HepG2 (cell line): ENCODE measurements at regions not wholly inside any gene's neighbourhood (a gene's known extent, or its start where the extent isn't known, plus 50 kb on each side); places are given as distances from the start of the nearest gene placed in this dataset.
A peak's percentile ranks its signal among the peaks of the same experiment; 100 is the strongest.
"Not testable (repeated sequence)": the region's sequence is repeated elsewhere in the genome, so short reads cannot be mapped to it uniquely, and the experiment has no call there.

Experiments
- ATAC-seq: fragments of 200-7000 bp; cut with Tn5 transposase; 3 replicates; pipeline ENCODE4 v1.9.1; 2020; ENCODE audit warnings: mild to moderate bottlenecking, moderate library complexity
- BruUV-seq: library from RNA; stranded (reverse); fragments of 400-500 nt; replicated peaks from 2 replicates; lab custom pipeline; 2021; lab: Mats Ljungman, UMichigan
- CTCF ChIA-PET: fragments of 300-600 bp; formaldehyde crosslinking; extraction: SDS; loops from one replicate; lab custom pipeline; 2021; ENCODE audit warnings: low total read pairs, inconsistent platforms, low intra/inter-chr PET ratio; lab: Yijun Ruan, JAX
- POLR2A ChIA-PET: fragments of 350-600 bp; sonication (Branson Sonifier 250); formaldehyde crosslinking; loops from one replicate; lab custom pipeline; 2020; ENCODE audit warnings: antibody characterized with exemption, inconsistent platforms; lab: Yijun Ruan, JAX
- DNase-seq: peaks from one replicate; pipeline ENCODE4 v3.0.0-alpha.2; 2015; ENCODE audit warnings: low spot score
- FAIRE-seq: peaks from 3 replicates; lab custom pipeline; 2011; peaks lifted over from hg19 to GRCh38; lab: Jason Lieb, UNC
- H2AFZ ChIP-seq: one replicate; pipeline ENCODE4 v1.6.1; 2011; ENCODE audit warnings: low read length, inconsistent platforms
- H3K27ac ChIP-seq: fragments of 300-600 bp; 3 replicates; pipeline ENCODE4 v1.8.0; 2011; ENCODE audit warnings: mixed run types, mild to moderate bottlenecking, mixed read lengths, low read length, inconsistent platforms; ENCODE audit not compliant: insufficient read depth; ENCODE audit errors: extremely low read length
- H3K27me3 ChIP-seq, 2 experiments: fragments of 200-600 bp in 1 of 2; 2 replicates in 1 of 2; 3 replicates in 1 of 2; pipeline versions ENCODE4 v1.6.0 to v1.8.0; 2011; ENCODE audit warnings: low read length in 2 of 2, mild to moderate bottlenecking in 2 of 2, moderate library complexity in 2 of 2, inconsistent platforms in 1 of 2; ENCODE audit not compliant: insufficient read depth in 2 of 2, control insufficient read depth in 1 of 2
- H3K36me3 ChIP-seq, 2 experiments: fragments of 200-600 bp in 1 of 2; replicated peaks in 1 of 2; 2 replicates in 1 of 2; 3 replicates in 1 of 2; pipeline versions ENCODE4 v1.5.1 to v1.8.0; 2011; ENCODE audit warnings: low read length in 2 of 2, inconsistent platforms in 1 of 2; ENCODE audit not compliant: insufficient read depth in 2 of 2, control insufficient read depth in 1 of 2
- H3K4me1 ChIP-seq: 2 replicates; pipeline ENCODE4 v1.5.1; 2012; ENCODE audit warnings: low read length, inconsistent platforms; ENCODE audit not compliant: insufficient read depth
- H3K4me2 ChIP-seq: 2 replicates; pipeline ENCODE4 v1.6.0; 2011; ENCODE audit warnings: low read depth, low read length, inconsistent platforms
- H3K4me3 ChIP-seq, 3 experiments: fragments of 200-600 bp in 1 of 3; sonication (generic), shearing (Covaris generic) in 1 of 3; replicated peaks in 1 of 3; 2 replicates each; pipeline ENCODE4 v1.5.1; 2011 to 2016; ENCODE audit warnings: low read length in 3 of 3, inconsistent platforms in 2 of 3, low read depth in 2 of 3, mild to moderate bottlenecking in 2 of 3, control low read depth in 1 of 3, mixed read lengths in 1 of 3; ENCODE audit not compliant: insufficient read depth in 1 of 3
- H3K79me2 ChIP-seq: one replicate; pipeline ENCODE4 v1.6.1; 2011; ENCODE audit warnings: low read length, inconsistent platforms; ENCODE audit not compliant: insufficient read depth
- H3K9ac ChIP-seq: 2 replicates; pipeline ENCODE4 v1.6.0; 2011; ENCODE audit warnings: mild to moderate bottlenecking, low read depth, low read length, inconsistent platforms; ENCODE audit not compliant: insufficient read depth
- H3K9me3 ChIP-seq: 2 replicates; pipeline ENCODE4 v1.5.1; 2012; ENCODE audit warnings: mild to moderate bottlenecking, low read length
- H4K20me1 ChIP-seq: 2 replicates; pipeline ENCODE4 v1.6.0; 2011; ENCODE audit warnings: inconsistent platforms, mild to moderate bottlenecking, low read length, moderate library complexity; ENCODE audit not compliant: insufficient read depth
- CREB1 ChIP-seq, 2 experiments: fragments of 450-650 bp in 1 of 2; IDR thresholded peaks; 2 replicates each; pipeline ENCODE4 v1.6.1; 2016 to 2017; ENCODE audit warnings: control low read depth in 1 of 2, mild to moderate bottlenecking in 1 of 2, missing compliant biosample characterization in 1 of 2, missing genetic modification characterization in 1 of 2
- GLMP ChIP-seq: sonication (generic); formaldehyde crosslinking; IDR thresholded peaks from 2 replicates; pipeline ENCODE4 v1.9.0; 2021; ENCODE audit warnings: missing genetic modification reagents, mild to moderate bottlenecking, borderline replicate concordance
- HHEX ChIP-seq: IDR thresholded peaks from 2 replicates; pipeline ENCODE4 v1.6.1; 2016; ENCODE audit warnings: control low read depth
- TBL1XR1 ChIP-seq: fragments of 150-350 bp; IDR thresholded peaks from 2 replicates; pipeline ENCODE4 v1.6.1; 2014; ENCODE audit warnings: borderline replicate concordance, low read length; ENCODE audit not compliant: partially characterized antibody
- WGBS: methylation state at CpG from one replicate; pipeline ENCODE4 v1.1.6; 2017; ENCODE audit warnings: low lambda C conversion rate; 5-methylcytosine and 5-hydroxymethylcytosine counted together
- in situ Hi-C: cut with HindIII; loops from 2 replicates; pipeline ENCODE4 v1.10.0; 2017; ENCODE audit warnings: low pct_unique_long_range_greater_than_20kb; ENCODE audit not compliant: extremely low pct_ligation_motif_present
- intact Hi-C: fragments of 100-400 bp; cut with micrococcal nuclease; formaldehyde crosslinking; loops from one replicate; pipeline ENCODE4 v1.10.0; 2022; ENCODE audit not compliant: unreplicated experiment

- no peaks in the 10 kb centered on the region for H3K27me3 ChIP-seq
- in situ Hi-C loops = no loop called here
- no peaks in the 10 kb centered on the region for H3K79me2 ChIP-seq
- TF ChIP-seq CREB1 (IDR thresholded peaks at IDR 0.05) (0 out of 2 replicates have a peak, but pooled peaks have one; percentile 11), CREB1 (CRISPR knock-in tag; IDR thresholded peaks at IDR 0.05) (no peak), TBL1XR1 (no peak), HHEX (CRISPR knock-in tag) (no peak), GLMP (CRISPR knock-in tag) (no peak)
- TF ChIP-seq, all 625 proteins: peak for 1
- Histone ChIP-seq H3K27ac (no peak overlapping the region), H3K36me3 (no peaks in the 10 kb centered on the region), H3K9me3 (peaks cover 11% of the 10 kb centered on the region), H3K4me2 (no peak overlapping the region), H3K4me1 (no peaks in the 10 kb centered on the region), H2AFZ (no peak overlapping the region), H3K4me3 (no peak overlapping the region), H3K9ac (no peak overlapping the region), H4K20me1 (no peaks in the 10 kb centered on the region)
- 3% methylated on average over 2 of the region's 2 CpGs for WGBS
- ATAC-seq (no peak), DNase-seq (no peak), FAIRE-seq (peak; percentile 26)
- BruUV-seq = no TSS peak
- ChIA-PET POLR2A (no interaction called here), CTCF (no interaction called here)
- intact Hi-C loops = no loop called here
Measured at GRCh38 chr20:54792688-54793087, 317.3 kb downstream of the DOK5 start.

- H3K4me2 ChIP-seq, CTCF ChIA-PET, H4K20me1 ChIP-seq, H3K4me1 ChIP-seq, H3K27me3 ChIP-seq, H3K27ac ChIP-seq, FAIRE-seq, H3K9ac ChIP-seq, H3K4me3 ChIP-seq, H2AFZ ChIP-seq, DNase-seq, ATAC-seq, intact Hi-C loops, H3K79me2 ChIP-seq, POLR2A ChIA-PET, in situ Hi-C loops, BruUV-seq, H3K36me3 ChIP-seq: not testable (repeated sequence)
- peaks cover 11% of the 10 kb centered on the region for H3K9me3 ChIP-seq
- 59% methylated on average over 4 of the region's 4 CpGs for WGBS
Measured at GRCh38 chr20:54788260-54788659, 312.9 kb downstream of the DOK5 start.
